ENCODE measurements at regions not wholly inside any gene's neighbourhood (a gene's known extent, or its start where the extent isn't known, plus 50 kb on each side); places are given as distances from the start of the nearest gene placed in this dataset.

- no peak for DNase-seq (ENCODE audit: low read depth in 2 of 2)
Measured at GRCh38 chr19:31119951-31120690, 229.1 kb downstream of the TSHZ3 start.

- DNase-seq (ENCODE audit: low read depth in 2 of 2), result no peak
Measured at GRCh38 chr19:31118986-31119385, 230.2 kb downstream of the TSHZ3 start.

- DNase-seq (ENCODE audit: low read depth in 2 of 2), result no peak
Measured at GRCh38 chr19:31118287-31118955, 230.8 kb downstream of the TSHZ3 start.

- DNase-seq (ENCODE audit: low read depth in 2 of 2), result no peak
Measured at GRCh38 chr19:31114585-31114984, 234.7 kb downstream of the TSHZ3 start.

GRCh38 chr19:31113293-31113692 lies 235.9 kb downstream of the TSHZ3 start:
- no peak for DNase-seq (ENCODE audit: low read depth in 2 of 2)

- no peak for DNase-seq (ENCODE audit: low read depth in 2 of 2)
Measured at GRCh38 chr19:31112158-31112557, 237.1 kb downstream of the TSHZ3 start.

GRCh38 chr19:31111741-31112140 lies 237.5 kb downstream of the TSHZ3 start:
- no peak for DNase-seq (ENCODE audit: low read depth in 2 of 2)

- DNase-seq (ENCODE audit: low read depth in 2 of 2), result no peak
Measured at GRCh38 chr19:31110336-31110735, 238.9 kb downstream of the TSHZ3 start.

GRCh38 chr19:31109636-31110035 lies 239.6 kb downstream of the TSHZ3 start:
- no peak for DNase-seq (ENCODE audit: low read depth in 2 of 2)

- no peak for DNase-seq (ENCODE audit: low read depth in 2 of 2)
Measured at GRCh38 chr19:31107096-31107495, 242.1 kb downstream of the TSHZ3 start.

GRCh38 chr19:31105761-31106160 lies 243.5 kb downstream of the TSHZ3 start:
- DNase-seq (ENCODE audit: low read depth in 2 of 2), result no peak

GRCh38 chr19:31104451-31104850 lies 244.8 kb downstream of the TSHZ3 start:
- no peak for DNase-seq (ENCODE audit: low read depth in 2 of 2)

- DNase-seq (ENCODE audit: low read depth in 2 of 2), result no peak
Measured at GRCh38 chr19:31103228-31103627, 246.0 kb downstream of the TSHZ3 start.

GRCh38 chr19:31102674-31103073 lies 246.6 kb downstream of the TSHZ3 start:
- DNase-seq (ENCODE audit: low read depth in 2 of 2), result no peak

- no peak for DNase-seq (ENCODE audit: low read depth in 2 of 2)
Measured at GRCh38 chr19:31100981-31101380, 248.3 kb downstream of the TSHZ3 start.

- no peak for DNase-seq (ENCODE audit: low read depth in 2 of 2)
Measured at GRCh38 chr19:31100206-31100590, 249.0 kb downstream of the TSHZ3 start.

GRCh38 chr19:31099515-31100205 lies 249.6 kb downstream of the TSHZ3 start:
- DNase-seq (ENCODE audit: low read depth in 2 of 2), result no peak

- DNase-seq (ENCODE audit: low read depth in 2 of 2), result no peak
Measured at GRCh38 chr19:31098836-31099235, 250.4 kb downstream of the TSHZ3 start.

- no peak for DNase-seq (ENCODE audit: low read depth in 2 of 2)
Measured at GRCh38 chr19:31096935-31097545, 252.2 kb downstream of the TSHZ3 start.

- no peak for DNase-seq (ENCODE audit: low read depth in 2 of 2)
Measured at GRCh38 chr19:31096062-31096830, 253.0 kb downstream of the TSHZ3 start.

- DNase-seq (ENCODE audit: low read depth in 2 of 2), result no peak
Measured at GRCh38 chr19:31095100-31095804, 254.0 kb downstream of the TSHZ3 start.
